ENCODE measurements at regions not wholly inside any gene's neighbourhood (a gene's known extent, or its start where the extent isn't known, plus 50 kb on each side); places are given as distances from the start of the nearest gene placed in this dataset.

DNA sequence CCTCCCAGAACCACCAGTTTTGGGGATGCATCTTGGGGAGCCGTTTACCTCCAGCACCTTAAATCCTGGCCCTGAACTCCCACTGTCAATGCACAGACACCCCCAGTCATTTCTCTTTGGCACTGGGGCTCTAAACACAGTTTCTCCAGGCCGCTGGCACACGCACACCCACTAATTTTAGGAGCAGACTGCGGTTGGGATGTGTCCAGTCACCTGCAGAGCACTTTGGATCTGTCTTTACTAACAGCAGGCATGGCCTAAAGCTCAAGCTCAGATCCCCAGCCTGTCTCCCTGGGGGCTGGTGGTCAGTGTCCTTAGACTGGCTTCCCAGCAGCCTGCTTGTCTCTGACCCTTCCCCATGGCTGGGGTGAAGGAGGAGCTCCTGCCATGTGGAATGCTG lies 49.9 kb downstream of the SYNE3 start:
- peaks cover 2% of the 10 kb centered on the region; the same call in 1 of the 2 replicates for H3K27me3 Mint-ChIP-seq (ENCODE audit: insufficient read depth)
- DNase-seq, result no peak

DNA sequence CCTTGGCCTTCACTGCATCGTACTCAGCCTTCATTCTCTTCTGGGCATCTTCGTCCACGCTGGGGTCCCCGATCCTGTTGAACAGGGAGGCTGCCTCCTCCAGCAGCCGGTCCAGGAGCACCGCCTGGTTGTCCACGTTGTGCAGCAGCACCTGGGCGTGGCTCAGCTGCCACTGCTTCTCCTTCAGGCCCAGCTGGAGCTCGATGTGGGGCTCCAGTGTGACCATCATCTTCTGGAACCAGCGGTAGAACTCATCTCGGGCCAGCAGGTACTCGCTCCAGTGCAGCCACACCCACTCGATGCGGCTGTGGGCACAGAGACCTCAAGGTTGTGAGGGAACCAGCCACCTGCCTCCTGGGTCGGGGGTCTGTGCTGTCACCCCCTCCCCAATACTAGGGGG lies 50.5 kb downstream of the SYNE3 start:
- Mint-ChIP-seq H3K4me1 (ENCODE audit: low read depth) (peaks cover 10% of the 10 kb centered on the region), H3K27me3 (ENCODE audit: insufficient read depth) (peaks cover 2% of the 10 kb centered on the region; the same call in 1 of the 2 replicates), H3K27ac (no peak overlapping the region), H3K4me3 (no peak overlapping the region), H3K9me3 (no peaks in the 10 kb centered on the region), H3K36me3 (ENCODE audit: low read depth) (peaks cover 15% of the 10 kb centered on the region)
- no peak for DNase-seq
- TF ChIP-seq, protein P1, sequence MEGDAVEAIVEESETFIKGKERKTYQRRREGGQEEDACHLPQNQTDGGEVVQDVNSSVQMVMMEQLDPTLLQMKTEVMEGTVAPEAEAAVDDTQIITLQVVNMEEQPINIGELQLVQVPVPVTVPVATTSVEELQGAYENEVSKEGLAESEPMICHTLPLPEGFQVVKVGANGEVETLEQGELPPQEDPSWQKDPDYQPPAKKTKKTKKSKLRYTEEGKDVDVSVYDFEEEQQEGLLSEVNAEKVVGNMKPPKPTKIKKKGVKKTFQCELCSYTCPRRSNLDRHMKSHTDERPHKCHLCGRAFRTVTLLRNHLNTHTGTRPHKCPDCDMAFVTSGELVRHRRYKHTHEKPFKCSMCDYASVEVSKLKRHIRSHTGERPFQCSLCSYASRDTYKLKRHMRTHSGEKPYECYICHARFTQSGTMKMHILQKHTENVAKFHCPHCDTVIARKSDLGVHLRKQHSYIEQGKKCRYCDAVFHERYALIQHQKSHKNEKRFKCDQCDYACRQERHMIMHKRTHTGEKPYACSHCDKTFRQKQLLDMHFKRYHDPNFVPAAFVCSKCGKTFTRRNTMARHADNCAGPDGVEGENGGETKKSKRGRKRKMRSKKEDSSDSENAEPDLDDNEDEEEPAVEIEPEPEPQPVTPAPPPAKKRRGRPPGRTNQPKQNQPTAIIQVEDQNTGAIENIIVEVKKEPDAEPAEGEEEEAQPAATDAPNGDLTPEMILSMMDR (IDR thresholded peaks at IDR 0.05), result no peak

More for the DNA sequence above, 49.9 kb downstream of the SYNE3 start:
- H3K27ac Mint-ChIP-seq, result no peak overlapping the region
- H3K4me3 Mint-ChIP-seq, result no peak overlapping the region
- H3K9me3 Mint-ChIP-seq, result no peaks in the 10 kb centered on the region
- H3K4me1 Mint-ChIP-seq (ENCODE audit: low read depth), result peaks cover 4% of the 10 kb centered on the region
- TF ChIP-seq, protein P1 (IDR thresholded peaks at IDR 0.05), result no peak
- peaks cover 15% of the 10 kb centered on the region for H3K36me3 Mint-ChIP-seq (ENCODE audit: low read depth)

DNA sequence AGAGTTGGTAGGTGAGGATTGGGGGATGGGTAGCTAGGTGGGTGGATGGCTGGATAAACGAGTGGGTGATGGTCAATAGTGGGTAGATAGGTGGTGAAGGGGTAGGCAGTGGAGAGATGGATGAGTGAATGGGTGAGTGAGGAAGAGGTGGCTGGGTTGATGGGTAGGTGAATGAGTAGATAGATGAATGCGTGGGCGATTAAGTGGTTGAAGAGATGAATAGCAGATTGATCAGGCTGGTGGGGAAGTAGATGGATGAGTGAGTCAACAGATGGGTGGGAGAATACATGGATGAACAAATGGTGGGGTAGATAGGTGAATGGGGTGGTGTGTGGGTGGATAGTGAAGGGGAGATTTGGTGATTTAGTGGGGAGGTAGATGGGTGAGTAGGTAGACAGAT lies 51.1 kb downstream of the SYNE3 start:
- TF ChIP-seq, protein P1 (IDR thresholded peaks at IDR 0.05), result no peak
- H3K27me3 Mint-ChIP-seq (ENCODE audit: insufficient read depth), result peaks cover 7% of the 10 kb centered on the region; the same call in 1 of the 2 replicates
- peaks cover 15% of the 10 kb centered on the region for H3K36me3 Mint-ChIP-seq (ENCODE audit: low read depth)
- H3K4me3 Mint-ChIP-seq, result no peak overlapping the region
- H3K9me3 Mint-ChIP-seq, result no peaks in the 10 kb centered on the region
- DNase-seq, result no peak
- H3K4me1 Mint-ChIP-seq (ENCODE audit: low read depth), result peaks cover 15% of the 10 kb centered on the region
- H3K27ac Mint-ChIP-seq, result no peak overlapping the region

DNA sequence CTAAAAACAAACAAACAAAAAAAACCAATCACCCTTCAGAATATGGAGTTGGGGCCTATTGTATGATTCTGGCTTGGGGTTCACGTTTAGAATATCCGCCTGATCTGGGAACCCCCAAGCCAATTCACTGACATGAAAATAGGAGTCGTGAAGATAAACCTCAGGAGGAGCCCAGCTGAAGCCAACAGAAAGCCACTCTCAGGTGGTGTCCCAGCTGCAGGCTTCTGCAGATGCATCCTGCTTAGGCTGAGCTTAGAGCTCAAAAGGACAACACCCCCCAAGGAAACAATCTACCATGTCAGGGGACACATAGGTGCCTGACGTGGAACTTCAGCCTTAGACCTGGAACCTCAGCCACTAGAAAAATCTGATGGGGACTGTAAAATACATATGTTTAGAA lies 51.9 kb downstream of the SYNE3 start:
- Mint-ChIP-seq H3K4me1 (ENCODE audit: low read depth) (peaks cover 15% of the 10 kb centered on the region), H3K9me3 (no peaks in the 10 kb centered on the region), H3K27ac (no peak overlapping the region), H3K27me3 (ENCODE audit: insufficient read depth) (peaks cover 7% of the 10 kb centered on the region; the same call in 1 of the 2 replicates), H3K4me3 (no peak overlapping the region), H3K36me3 (ENCODE audit: low read depth) (peaks cover 10% of the 10 kb centered on the region)
- no peak for DNase-seq
- TF ChIP-seq, protein P1 (IDR thresholded peaks at IDR 0.05), result no peak

DNA sequence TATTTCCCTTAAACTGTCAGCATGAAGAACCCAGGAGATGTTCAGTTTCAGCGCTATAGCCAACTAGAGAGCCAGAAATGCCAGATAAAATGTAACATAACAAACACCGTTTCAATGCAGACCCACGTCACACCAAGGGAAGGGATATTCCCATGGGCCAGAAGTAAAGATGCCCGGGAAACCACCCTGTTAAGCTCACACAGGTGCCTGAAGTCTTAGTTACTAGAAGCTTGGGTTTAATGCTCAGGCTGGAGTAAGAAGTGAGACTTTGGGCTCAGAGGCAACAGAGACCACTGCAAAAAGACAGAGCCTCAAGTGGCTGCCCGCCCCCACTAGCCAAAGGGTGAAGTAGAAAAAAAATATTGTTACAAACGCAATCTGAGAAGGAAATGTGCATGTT lies 52.3 kb downstream of the SYNE3 start:
- Mint-ChIP-seq H3K36me3 (ENCODE audit: low read depth) (peaks cover 11% of the 10 kb centered on the region), H3K27ac (no peak overlapping the region), H3K4me3 (no peak overlapping the region), H3K27me3 (ENCODE audit: insufficient read depth) (peaks cover 7% of the 10 kb centered on the region; the same call in 1 of the 2 replicates), H3K9me3 (no peaks in the 10 kb centered on the region), H3K4me1 (ENCODE audit: low read depth) (peaks cover 17% of the 10 kb centered on the region)
- DNase-seq, result no peak
- TF ChIP-seq, protein P1 (IDR thresholded peaks at IDR 0.05), result no peak

Data from HFFc6 (cell line).